HG02588 (cell line): ENCODE measurements at regions not wholly inside any gene's neighbourhood (a gene's known extent, or its start where the extent isn't known, plus 50 kb on each side); places are given as distances from the start of the nearest gene placed in this dataset.
"Not testable (repeated sequence)": the region's sequence is repeated elsewhere in the genome, so short reads cannot be mapped to it uniquely, and the experiment has no call there.

Experiments
- ATAC-seq: cut with Tn5 transposase; IDR thresholded peaks from one replicate; pipeline ENCODE4 v1.9.1; 2021; ENCODE audit warnings: mild to moderate bottlenecking, moderate library complexity; ENCODE audit not compliant: unreplicated experiment

GRCh38 chr14:43356382-43356781, 1150.7 kb downstream of the FSCB start:
- no peak for ATAC-seq

- ATAC-seq, result no peak
Observed at GRCh38 chr14:43341921-43342320, 1165.2 kb downstream of the FSCB start.

DNA sequence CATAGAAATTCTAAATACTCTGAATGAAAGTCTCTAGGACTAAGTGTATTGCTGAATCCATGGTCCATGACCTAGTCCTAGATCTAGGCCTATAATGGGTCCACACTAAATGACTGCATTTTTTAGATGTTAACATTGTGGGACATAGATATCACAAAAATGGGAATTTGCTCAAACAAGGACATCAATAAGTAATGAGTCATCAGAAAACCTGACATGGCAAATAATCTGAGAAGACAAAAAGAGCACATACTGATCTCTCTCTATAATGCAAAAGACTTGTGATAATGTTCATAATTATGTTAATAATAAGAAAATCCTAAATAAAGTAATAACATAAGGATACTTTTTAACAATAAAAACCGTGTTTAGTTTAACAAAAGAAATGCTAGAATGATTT, 1168.4 kb downstream of the FSCB start:
- no peak for ATAC-seq

GRCh38 chr14:43336351-43336750, 1170.7 kb downstream of the FSCB start:
- no peak for ATAC-seq

DNA sequence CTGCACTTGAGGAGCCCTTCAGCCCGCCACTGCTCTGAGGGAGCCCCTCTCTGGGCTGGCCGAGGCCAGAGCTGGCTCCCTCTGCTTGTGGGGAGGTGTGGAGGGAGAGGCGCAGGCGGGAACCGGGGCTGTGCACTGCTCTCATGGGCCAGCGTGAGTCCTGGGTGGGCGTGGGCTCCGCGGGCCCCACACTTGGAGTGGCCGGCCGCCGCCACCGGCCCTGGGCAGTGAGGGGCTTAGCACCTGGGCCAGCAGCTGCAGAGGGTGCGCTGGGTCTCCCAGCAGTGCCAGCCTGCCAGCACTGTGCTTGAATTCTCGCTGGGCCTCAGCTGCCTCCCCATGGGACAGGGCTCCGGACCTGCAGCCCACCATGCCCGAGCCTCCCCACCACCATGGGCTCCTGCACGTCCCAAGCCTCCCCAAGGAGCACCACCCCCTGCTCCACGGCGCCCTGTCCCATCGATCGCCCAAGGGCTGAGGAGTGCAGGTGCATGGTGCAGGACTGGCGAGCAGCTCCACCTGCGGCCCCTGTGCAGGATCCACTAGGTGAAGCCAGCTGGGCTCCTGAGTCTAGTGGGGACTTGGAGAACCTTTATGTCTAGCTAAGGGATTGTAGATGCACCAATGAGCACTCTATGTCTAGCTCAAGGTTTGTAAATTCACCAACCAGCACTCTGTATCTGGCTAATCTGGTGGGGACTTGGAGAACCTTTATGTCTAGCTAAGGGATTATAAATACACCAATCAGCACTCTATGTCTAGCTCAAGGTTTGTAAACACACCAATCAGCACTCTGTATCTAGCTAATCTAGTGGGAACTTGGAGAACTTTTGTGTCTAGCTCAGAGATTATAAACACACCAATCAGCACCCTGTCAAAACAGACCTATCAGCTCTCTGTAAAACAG, 1180.3 kb downstream of the FSCB start:
- not testable (repeated sequence) for ATAC-seq

- ATAC-seq, result no peak
Observed at GRCh38 chr14:43316427-43316826, 1190.7 kb downstream of the FSCB start.

- no peak for ATAC-seq
Observed at GRCh38 chr14:43313719-43314118, 1193.4 kb downstream of the FSCB start.

DNA sequence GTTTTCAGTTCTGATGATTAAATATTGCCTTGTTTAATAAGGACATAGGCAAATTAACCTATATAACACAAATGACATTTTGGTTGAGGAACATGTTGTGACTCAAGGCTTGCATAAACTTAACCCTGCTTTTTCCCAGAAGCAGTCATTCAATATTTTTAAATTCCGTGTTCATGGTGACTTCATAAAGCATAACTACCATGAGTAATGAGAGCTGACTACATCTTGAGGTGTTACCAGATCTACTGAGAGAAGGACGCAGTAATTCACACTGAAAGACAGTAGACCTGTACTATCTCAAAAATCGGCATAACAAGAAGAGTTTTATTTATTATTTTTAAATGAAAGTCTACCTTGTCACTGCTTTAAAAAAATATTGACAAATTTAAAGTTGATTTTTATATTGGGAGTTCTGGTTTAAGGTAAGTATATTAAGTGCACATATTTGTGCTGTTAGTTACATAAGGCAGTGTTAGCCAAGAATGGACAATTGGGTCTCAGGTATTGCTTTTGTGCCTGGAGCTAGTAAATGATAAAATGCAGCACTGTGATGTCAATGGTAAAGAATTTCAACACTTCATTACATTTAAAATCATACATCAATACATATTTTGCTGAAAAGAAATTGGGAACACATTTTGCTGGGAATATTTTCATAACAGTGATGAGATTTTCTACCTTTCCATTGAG, 1198.5 kb downstream of the FSCB start:
- ATAC-seq, result no peak

- no peak for ATAC-seq
Observed at GRCh38 chr14:43307836-43308235, 1199.2 kb downstream of the FSCB start.

GRCh38 chr14:43306053-43306452, 1201.0 kb downstream of the FSCB start:
- ATAC-seq, result no peak

- ATAC-seq, result no peak
Observed at GRCh38 chr14:43297794-43298193, 1209.3 kb downstream of the FSCB start.

DNA sequence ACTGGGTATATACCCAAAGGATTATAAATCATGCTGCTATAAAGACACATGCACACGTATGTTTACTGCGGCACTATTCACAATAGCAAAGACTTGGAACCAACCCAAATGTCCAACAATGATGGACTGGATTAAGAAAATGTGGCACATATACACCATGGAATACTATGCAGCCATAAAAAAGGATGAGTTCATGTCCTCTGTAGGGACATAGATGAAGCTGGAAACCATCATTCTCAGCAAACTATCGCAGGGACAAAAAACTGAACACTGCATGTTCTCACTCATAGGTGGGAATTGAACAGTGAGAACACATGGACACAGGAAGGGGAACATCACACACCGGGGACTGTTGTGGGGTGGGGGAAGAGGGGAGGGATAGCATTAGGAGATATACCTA, 1211.0 kb downstream of the FSCB start:
- ATAC-seq, result not testable (repeated sequence)

- no peak for ATAC-seq
Observed at GRCh38 chr14:43285575-43285974, 1221.5 kb downstream of the FSCB start.

GRCh38 chr14:43260056-43260455, 1247.0 kb downstream of the FSCB start:
- ATAC-seq, result no peak

GRCh38 chr14:43258396-43258795, 1248.7 kb downstream of the FSCB start:
- ATAC-seq, result no peak

DNA sequence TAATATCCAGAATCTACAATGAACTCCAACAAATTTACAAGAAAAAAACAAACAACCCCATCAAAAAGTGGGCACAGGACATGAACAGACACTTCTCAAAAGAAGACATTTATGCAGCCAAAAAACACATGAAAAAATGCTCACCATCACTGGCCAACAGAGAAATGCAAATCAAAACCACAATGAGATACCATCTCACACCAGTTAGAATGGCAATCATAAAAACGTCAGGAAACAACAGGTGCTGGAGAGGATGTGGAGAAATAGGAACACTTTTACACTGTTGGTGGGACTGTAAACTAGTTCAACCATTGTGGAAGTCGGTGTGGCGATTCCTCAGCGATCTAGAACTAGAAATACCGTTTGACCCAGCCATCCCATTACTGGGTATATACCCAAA, 1250.1 kb downstream of the FSCB start:
- not testable (repeated sequence) for ATAC-seq

GRCh38 chr14:43252866-43253265, 1254.2 kb downstream of the FSCB start:
- ATAC-seq, result no peak

DNA sequence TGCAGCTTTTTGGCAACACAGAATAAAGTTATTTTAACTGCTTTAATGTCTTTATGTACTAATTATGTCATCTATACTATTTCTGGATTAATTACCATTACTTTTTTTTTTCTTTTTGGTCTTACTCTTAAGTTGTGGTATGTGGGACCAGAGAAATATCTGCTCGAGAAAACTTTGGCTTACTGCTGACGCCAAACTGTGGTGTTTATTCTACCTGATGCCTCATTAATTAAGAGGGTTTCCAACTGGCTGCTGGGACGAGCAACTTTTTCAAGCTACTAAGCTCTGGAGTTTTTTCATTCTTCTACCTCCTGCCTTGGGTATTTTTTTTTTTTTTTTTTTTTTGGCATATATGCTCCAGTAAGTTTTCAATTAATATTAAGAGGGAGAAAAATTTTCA, 1257.5 kb downstream of the FSCB start:
- no peak for ATAC-seq

DNA sequence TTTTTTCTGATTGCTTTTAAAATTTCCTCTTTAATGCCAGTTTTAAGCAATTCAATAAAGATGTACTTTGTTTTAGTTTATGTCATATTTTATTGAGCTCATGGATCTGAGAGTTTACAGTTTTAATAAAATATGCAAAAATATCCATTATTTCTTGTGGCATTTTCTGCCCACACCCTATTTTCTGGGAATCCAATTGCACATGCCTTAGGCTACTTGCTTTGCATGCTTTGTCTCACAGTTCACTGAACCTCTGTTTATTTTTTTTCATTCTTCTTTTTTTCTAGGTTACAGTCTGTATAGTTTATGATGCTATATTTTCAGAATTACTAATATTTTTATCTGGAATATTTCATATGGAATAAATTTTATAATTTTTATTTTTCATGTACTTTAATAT, 1258.0 kb downstream of the FSCB start:
- ATAC-seq, result no peak

DNA sequence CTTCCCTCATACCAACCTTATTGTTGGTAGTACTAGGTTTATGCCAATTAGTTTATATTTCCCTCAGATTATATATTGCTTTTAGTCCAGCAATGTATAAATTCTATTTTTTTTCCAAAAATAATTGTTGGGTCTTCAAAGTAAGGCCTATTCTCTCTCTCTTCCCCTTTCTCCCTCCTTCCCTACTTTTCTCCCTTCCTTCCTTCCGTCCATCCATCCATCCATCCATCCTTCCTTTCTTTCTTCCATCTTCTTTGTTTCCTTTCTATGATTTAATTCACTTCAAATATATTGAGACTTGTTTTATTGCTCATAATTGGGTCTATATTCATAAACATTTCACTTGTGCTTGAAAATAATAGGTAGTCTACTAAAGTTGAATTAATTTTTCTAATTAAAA, 1259.2 kb downstream of the FSCB start:
- ATAC-seq, result no peak

DNA sequence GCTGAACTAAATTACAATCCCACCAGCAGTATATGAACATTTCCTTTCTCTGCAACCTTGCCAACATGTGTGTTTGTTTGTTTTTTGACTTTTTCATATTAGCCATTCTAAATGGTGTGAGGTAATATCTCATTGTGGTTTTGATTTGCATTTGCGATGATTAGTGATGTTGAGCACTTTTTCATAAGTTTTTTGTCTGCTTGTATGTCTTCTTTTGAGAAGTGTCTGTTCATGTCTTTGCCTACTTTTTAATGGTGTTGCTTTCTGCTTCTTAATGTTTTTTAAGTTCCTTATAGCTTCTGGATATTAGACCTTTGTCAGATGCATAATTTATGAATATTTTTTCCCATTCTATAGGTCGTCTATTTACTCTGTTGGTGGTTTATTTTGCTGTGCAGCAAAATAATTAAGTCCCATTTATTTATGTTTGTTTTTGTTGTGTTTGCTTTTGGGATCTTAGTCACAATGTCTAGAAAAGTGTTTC, 1262.9 kb downstream of the FSCB start:
- ATAC-seq, result no peak

- no peak for ATAC-seq
Observed at GRCh38 chr14:43243168-43243567, 1263.9 kb downstream of the FSCB start.
